NT2/D1 (cell line): ENCODE measurements at regions not wholly inside any gene's neighbourhood (a gene's known extent, or its start where the extent isn't known, plus 50 kb on each side); places are given as distances from the start of the nearest gene placed in this dataset.

Source experiments
- SUZ12 ChIP-seq: IDR thresholded peaks from 2 replicates; pipeline ENCODE4 v1.6.1; 2011; ENCODE audit not compliant: insufficient read length, insufficient read depth; ENCODE audit errors: extremely low read depth
- YY1 ChIP-seq: IDR thresholded peaks from 2 replicates; pipeline ENCODE4 v1.6.1; 2011; ENCODE audit not compliant: insufficient read length, insufficient read depth

DNA sequence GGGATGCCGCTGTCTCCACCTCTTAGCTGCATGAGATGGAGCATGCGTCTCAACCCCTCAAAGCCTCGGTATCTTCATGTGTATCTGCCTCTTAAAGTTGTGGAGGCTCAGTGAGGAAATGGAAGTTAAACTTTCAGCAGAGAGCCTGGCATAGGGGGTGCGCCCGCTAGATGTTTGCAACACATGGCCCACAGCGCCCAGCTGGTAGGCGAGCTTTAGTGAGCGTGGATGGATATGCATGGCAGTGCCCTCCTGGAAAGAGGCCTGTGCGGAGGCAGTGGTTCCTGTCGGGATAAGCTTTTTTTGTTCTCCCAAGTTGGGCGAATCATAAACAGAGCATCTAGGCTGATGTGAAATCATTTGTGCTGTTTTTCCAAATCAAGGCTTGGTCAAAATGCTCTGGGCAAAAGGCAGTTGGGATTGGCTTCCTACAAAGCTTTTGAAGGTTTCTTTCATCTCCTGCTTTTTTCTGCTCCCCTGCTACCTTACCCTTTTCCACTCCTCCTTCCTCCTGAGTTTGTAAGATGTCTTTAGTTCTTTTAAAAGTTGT lies 272.4 kb upstream of the TPM1 start:
- TF ChIP-seq YY1 (no peak), SUZ12 (no peak)
